Choroid plexus epithelial cell (primary cell): ENCODE measurements at regions not wholly inside any gene's neighbourhood (a gene's known extent, or its start where the extent isn't known, plus 50 kb on each side); places are given as distances from the start of the nearest gene placed in this dataset.

Source experiments
- DNase-seq: peaks from one replicate; pipeline ENCODE4 v3.0.0-alpha.2; 2010; ENCODE audit warnings: low read depth
- H3K4me3 ChIP-seq: 2 replicates; pipeline ENCODE4 v1.5.1; 2011; ENCODE audit warnings: low read depth, mild to moderate bottlenecking, control low read depth, low read length, moderate library complexity
- TF ChIP-seq, protein P1 (sequence below): conservative IDR thresholded peaks from 2 replicates; pipeline ENCODE4 v1.5.1; 2011; ENCODE audit warnings: low read depth, mild to moderate bottlenecking, control low read depth, inconsistent platforms, low read length, moderate library complexity

DNA sequence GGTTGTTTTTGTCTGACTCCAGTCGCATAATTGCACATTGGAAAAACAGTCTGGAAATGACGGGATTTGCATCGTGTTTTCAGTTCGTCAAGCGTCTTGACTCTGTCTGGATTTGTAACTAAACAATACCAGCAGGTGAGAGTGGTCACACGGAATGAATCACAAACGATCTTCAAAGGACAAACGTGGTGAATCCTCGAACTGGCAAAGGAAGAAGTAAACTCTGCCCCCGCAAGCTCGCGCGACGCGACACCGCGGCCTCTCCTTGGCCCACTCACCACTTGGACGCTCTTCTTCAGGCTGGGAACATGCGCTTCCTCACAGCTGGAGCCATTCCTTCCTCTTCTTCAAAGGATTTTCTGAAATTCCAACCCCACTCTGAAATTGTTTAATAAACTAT, 352.6 kb downstream of the THBS2 start:
- H3K4me3 ChIP-seq, result no peak overlapping the region
- DNase-seq, result peak; percentile 36
- TF ChIP-seq, protein P1, sequence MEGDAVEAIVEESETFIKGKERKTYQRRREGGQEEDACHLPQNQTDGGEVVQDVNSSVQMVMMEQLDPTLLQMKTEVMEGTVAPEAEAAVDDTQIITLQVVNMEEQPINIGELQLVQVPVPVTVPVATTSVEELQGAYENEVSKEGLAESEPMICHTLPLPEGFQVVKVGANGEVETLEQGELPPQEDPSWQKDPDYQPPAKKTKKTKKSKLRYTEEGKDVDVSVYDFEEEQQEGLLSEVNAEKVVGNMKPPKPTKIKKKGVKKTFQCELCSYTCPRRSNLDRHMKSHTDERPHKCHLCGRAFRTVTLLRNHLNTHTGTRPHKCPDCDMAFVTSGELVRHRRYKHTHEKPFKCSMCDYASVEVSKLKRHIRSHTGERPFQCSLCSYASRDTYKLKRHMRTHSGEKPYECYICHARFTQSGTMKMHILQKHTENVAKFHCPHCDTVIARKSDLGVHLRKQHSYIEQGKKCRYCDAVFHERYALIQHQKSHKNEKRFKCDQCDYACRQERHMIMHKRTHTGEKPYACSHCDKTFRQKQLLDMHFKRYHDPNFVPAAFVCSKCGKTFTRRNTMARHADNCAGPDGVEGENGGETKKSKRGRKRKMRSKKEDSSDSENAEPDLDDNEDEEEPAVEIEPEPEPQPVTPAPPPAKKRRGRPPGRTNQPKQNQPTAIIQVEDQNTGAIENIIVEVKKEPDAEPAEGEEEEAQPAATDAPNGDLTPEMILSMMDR, result no peak

DNA sequence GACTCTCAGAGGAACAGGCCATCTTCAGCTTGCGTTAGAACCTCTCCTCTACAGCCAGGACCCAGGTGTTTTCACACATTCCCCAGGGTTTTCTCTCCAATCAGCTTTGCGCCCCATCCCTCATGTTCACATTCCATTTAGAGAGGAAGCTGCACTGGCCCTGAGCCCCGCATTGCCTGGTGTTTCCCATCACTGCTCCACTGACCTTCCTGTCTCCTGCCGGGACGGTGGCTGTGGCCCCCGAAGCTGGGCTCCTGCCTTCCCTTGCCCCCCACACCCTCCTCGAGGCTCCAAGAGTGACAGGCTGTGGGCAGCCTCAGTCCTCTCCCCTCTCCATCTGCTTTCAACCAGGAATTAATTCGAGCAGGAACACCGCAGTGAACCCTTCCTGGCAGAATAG, 357.3 kb downstream of the THBS2 start:
- no peak overlapping the region for H3K4me3 ChIP-seq
- no peak for DNase-seq
- TF ChIP-seq, protein P1, result no peak

DNA sequence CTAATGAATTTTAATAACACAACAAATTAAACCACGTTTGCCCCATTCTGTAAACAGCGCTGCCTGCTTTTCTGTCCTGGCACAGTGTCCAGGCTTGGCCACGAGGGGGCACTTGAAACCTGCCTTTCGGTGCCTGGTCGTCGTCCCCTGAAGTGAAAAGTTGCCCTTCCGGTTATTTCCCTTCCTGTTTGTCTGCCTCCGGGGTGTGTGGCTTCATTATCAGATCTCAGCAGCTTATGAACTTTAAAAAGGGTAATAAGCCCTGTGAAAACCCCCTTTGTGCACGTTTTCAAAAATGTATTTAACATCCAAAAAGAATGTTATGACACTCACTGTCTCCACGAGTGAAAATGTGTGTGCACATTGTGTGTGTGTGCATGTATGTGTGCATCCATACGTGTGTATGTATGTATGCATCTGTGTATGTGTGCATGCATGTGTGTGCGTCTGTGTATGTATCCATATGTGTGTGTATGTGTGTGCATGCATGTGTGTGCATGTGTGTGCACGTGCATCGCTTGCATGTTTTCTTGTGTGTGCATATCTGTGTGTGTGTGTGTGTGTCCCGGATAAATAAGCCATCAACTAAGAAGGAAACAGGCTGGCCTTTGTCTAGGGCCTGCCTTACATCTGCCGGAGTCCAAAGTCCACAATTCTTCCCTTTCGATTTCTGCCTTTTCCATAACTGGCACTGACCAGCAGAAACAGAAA, 358.4 kb downstream of the THBS2 start:
- peak overlapping the region; percentile 39 for H3K4me3 ChIP-seq
- peak; percentile 83 for DNase-seq
- TF ChIP-seq, protein P1, result peak; percentile 99

DNA sequence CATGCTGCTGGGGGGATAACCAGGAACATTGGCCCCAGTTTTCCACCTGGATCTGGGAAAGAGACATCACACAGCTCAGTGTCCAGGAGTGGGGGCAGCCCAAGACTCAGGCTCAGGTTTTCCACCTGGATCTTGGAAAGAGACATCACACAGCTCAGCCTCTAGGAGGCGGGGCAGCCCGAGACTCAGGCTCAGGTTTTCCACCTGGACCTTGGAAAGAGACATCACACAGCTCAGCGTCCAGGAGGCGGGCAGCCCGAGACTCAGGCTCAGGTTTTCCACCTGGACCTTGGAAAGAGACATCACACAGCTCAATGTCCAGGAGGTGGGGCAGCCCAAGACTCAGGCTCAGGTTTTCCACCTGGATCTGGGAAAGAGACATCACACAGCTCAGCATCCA, 361.6 kb downstream of the THBS2 start:
- DNase-seq, result no peak
- TF ChIP-seq, protein P1, result no peak
- no peak overlapping the region for H3K4me3 ChIP-seq

DNA sequence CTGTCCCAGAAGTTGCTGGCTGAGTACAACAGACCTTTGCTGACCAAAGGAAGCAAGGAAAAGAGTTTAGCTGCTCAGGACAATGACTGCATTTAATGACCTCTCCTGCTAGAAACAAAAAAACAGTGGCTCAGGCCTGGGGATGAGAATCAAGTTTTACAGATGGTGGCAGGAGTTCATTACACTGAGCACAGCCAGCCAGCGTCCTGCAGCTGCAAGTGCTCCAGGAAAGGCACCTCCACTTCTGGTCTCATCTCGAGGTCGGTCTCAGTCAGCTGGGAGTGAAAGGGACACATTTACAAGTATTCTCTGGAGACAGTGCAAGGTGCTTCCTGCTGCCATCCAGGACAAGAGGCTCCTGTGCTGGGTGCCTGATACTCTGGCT, 362.7 kb downstream of the THBS2 start:
- TF ChIP-seq, protein P1, result no peak
- H3K4me3 ChIP-seq, result no peak overlapping the region
- DNase-seq, result no peak

DNA sequence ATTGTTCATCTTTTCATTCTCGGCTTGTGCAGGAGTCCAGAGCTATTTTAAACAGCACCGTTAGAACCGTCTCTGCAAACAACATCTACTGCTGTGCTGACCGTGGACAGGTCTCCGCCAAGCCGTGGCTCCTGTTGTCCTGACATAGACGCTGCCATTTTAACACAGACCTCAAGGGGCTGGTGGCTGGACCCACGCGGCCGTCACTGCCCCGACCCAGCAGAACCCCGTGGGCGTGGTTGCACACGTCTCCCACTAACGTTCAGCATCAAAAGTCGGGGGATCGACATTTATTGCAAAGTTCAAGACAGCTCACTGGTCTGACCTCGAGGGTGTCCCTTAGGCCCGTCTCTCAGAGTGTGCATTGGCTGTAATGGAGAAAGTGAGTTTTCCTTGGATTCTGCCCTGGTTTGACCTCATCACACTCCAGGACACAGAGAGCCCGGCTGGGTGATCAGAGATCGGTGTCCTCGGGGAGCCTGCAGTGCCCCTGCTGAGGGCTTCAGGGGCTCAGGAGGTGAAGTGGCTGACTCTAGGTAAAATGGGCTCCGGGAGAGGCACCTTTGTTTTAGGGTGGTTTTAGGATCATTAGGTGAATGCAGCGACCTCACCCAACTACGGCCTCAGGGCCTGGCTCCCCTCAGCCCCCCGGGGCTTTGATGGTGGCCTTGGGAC, 363.2 kb downstream of the THBS2 start:
- no peak for DNase-seq
- TF ChIP-seq, protein P1, result no peak
- H3K4me3 ChIP-seq, result no peak overlapping the region
